ACC112 (cell line): ENCODE measurements at regions not wholly inside any gene's neighbourhood (a gene's known extent, or its start where the extent isn't known, plus 50 kb on each side); places are given as distances from the start of the nearest gene placed in this dataset.

ENCODE experiments used
- H2AFZ ChIP-seq: fragments of 200-600 bp; sonication (generic); one replicate; pipeline ENCODE4 v1.6.0; 2017; ENCODE audit warnings: antibody characterized with exemption, low read length; ENCODE audit not compliant: unreplicated experiment
- H3K27ac ChIP-seq: fragments of 200-600 bp; sonication (generic); 2 replicates; pipeline ENCODE4 v1.5.1; 2014; ENCODE audit warnings: low read depth, mild to moderate bottlenecking, antibody characterized with exemption, low read length, moderate library complexity
- H3K27me3 ChIP-seq: fragments of 200-600 bp; sonication (generic); 2 replicates; pipeline ENCODE4 v1.6.1; 2014; ENCODE audit warnings: mild to moderate bottlenecking, antibody characterized with exemption, low read length, moderate library complexity, mixed read lengths; ENCODE audit not compliant: insufficient read depth
- H3K36me3 ChIP-seq: fragments of 200-600 bp; sonication (generic); 2 replicates; pipeline ENCODE4 v1.6.1; 2016; ENCODE audit warnings: mild to moderate bottlenecking, antibody characterized with exemption, low read length, moderate library complexity, mixed read lengths; ENCODE audit not compliant: insufficient read depth
- H3K4me1 ChIP-seq: fragments of 200-600 bp; sonication (generic); one replicate; pipeline ENCODE4 v1.6.1; 2016; ENCODE audit warnings: low read length, mixed read lengths; ENCODE audit not compliant: insufficient read depth, unreplicated experiment, control insufficient read depth
- H3K4me3 ChIP-seq: fragments of 200-600 bp; sonication (generic); 2 replicates; pipeline ENCODE4 v1.5.1; 2014; ENCODE audit warnings: mild to moderate bottlenecking, low read depth, low read length
- H3K79me2 ChIP-seq: fragments of 200-600 bp; sonication (generic); one replicate; pipeline ENCODE4 v1.6.0; 2016; ENCODE audit warnings: low read length; ENCODE audit not compliant: control insufficient read depth, unreplicated experiment, insufficient read depth

- Histone ChIP-seq H3K4me3 (peak overlapping the region; percentile 31; the same call in 1 of the 2 replicates), H3K79me2 (no peaks in the 10 kb centered on the region), H3K27ac (no peak overlapping the region), H3K36me3 (no peaks in the 10 kb centered on the region), H3K4me1 (peaks cover 10% of the 10 kb centered on the region), H2AFZ (peak overlapping the region; percentile 91), H3K27me3 (no peaks in the 10 kb centered on the region)
These were observed 520.9 kb downstream of the CD83 start for GRCh38 chr6:14638435-14638905.

GRCh38 chr6:14638906-14639761 lies 521.6 kb downstream of the CD83 start:
- Histone ChIP-seq H3K27me3 (no peaks in the 10 kb centered on the region), H3K79me2 (no peaks in the 10 kb centered on the region), H3K36me3 (no peaks in the 10 kb centered on the region), H2AFZ (peak overlapping the region; percentile 91), H3K4me1 (peaks cover 10% of the 10 kb centered on the region), H3K27ac (no peak overlapping the region), H3K4me3 (peak overlapping the region; percentile 31)

GRCh38 chr6:14639983-14640599 lies 522.5 kb downstream of the CD83 start:
- no peak overlapping the region for H2AFZ ChIP-seq
- no peaks in the 10 kb centered on the region for H3K27me3 ChIP-seq
- no peaks in the 10 kb centered on the region for H3K79me2 ChIP-seq
- no peak overlapping the region for H3K4me3 ChIP-seq
- H3K36me3 ChIP-seq: no peaks in the 10 kb centered on the region
- no peak overlapping the region for H3K27ac ChIP-seq
- H3K4me1 ChIP-seq: peaks cover 10% of the 10 kb centered on the region

- no peaks in the 10 kb centered on the region for H3K36me3 ChIP-seq
- no peak overlapping the region for H3K27ac ChIP-seq
- no peaks in the 10 kb centered on the region for H3K79me2 ChIP-seq
- no peaks in the 10 kb centered on the region for H3K27me3 ChIP-seq
- H2AFZ ChIP-seq: no peak overlapping the region
- no peak overlapping the region for H3K4me3 ChIP-seq
- H3K4me1 ChIP-seq: peaks cover 10% of the 10 kb centered on the region
These were observed 523.1 kb downstream of the CD83 start for GRCh38 chr6:14640631-14641030.

- Histone ChIP-seq H3K27me3 (no peaks in the 10 kb centered on the region), H3K36me3 (no peaks in the 10 kb centered on the region), H3K79me2 (no peaks in the 10 kb centered on the region), H3K27ac (no peak overlapping the region), H3K4me3 (no peak overlapping the region), H2AFZ (no peak overlapping the region), H3K4me1 (peaks cover 10% of the 10 kb centered on the region)
These were observed 524.0 kb downstream of the CD83 start for GRCh38 chr6:14641423-14642135.

- no peak overlapping the region for H3K27ac ChIP-seq
- no peaks in the 10 kb centered on the region for H3K79me2 ChIP-seq
- no peak overlapping the region for H2AFZ ChIP-seq
- peaks cover 10% of the 10 kb centered on the region for H3K4me1 ChIP-seq
- no peaks in the 10 kb centered on the region for H3K27me3 ChIP-seq
- no peaks in the 10 kb centered on the region for H3K36me3 ChIP-seq
- no peak overlapping the region for H3K4me3 ChIP-seq
These were observed 524.5 kb downstream of the CD83 start for GRCh38 chr6:14642136-14642505.

GRCh38 chr6:14642842-14643241 lies 525.3 kb downstream of the CD83 start:
- H2AFZ ChIP-seq: no peak overlapping the region
- no peak overlapping the region for H3K4me3 ChIP-seq
- no peaks in the 10 kb centered on the region for H3K36me3 ChIP-seq
- no peaks in the 10 kb centered on the region for H3K79me2 ChIP-seq
- no peaks in the 10 kb centered on the region for H3K27me3 ChIP-seq
- H3K4me1 ChIP-seq: peaks cover 10% of the 10 kb centered on the region
- no peak overlapping the region for H3K27ac ChIP-seq

- H2AFZ ChIP-seq: no peak overlapping the region
- no peak overlapping the region for H3K4me3 ChIP-seq
- no peaks in the 10 kb centered on the region for H3K79me2 ChIP-seq
- peaks cover under 1% of the 10 kb centered on the region for H3K4me1 ChIP-seq
- H3K36me3 ChIP-seq: no peaks in the 10 kb centered on the region
- H3K27me3 ChIP-seq: no peaks in the 10 kb centered on the region
- H3K27ac ChIP-seq: no peak overlapping the region
These were observed 526.8 kb downstream of the CD83 start for GRCh38 chr6:14644381-14644780.

- Histone ChIP-seq H3K4me1 (no peaks in the 10 kb centered on the region), H3K27me3 (no peaks in the 10 kb centered on the region), H3K36me3 (no peaks in the 10 kb centered on the region), H3K27ac (no peak overlapping the region), H3K79me2 (no peaks in the 10 kb centered on the region), H3K4me3 (no peak overlapping the region), H2AFZ (no peak overlapping the region)
These were observed 527.6 kb downstream of the CD83 start for GRCh38 chr6:14645221-14645620.

- Histone ChIP-seq H3K4me3 (no peak overlapping the region), H3K36me3 (no peaks in the 10 kb centered on the region), H3K27me3 (no peaks in the 10 kb centered on the region), H3K79me2 (no peaks in the 10 kb centered on the region), H3K4me1 (no peaks in the 10 kb centered on the region), H3K27ac (no peak overlapping the region), H2AFZ (no peak overlapping the region)
These were observed 528.3 kb downstream of the CD83 start for GRCh38 chr6:14645841-14646240.
